ENCODE measurements at regions not wholly inside any gene's neighbourhood (a gene's known extent, or its start where the extent isn't known, plus 50 kb on each side); places are given as distances from the start of the nearest gene placed in this dataset.

DNA sequence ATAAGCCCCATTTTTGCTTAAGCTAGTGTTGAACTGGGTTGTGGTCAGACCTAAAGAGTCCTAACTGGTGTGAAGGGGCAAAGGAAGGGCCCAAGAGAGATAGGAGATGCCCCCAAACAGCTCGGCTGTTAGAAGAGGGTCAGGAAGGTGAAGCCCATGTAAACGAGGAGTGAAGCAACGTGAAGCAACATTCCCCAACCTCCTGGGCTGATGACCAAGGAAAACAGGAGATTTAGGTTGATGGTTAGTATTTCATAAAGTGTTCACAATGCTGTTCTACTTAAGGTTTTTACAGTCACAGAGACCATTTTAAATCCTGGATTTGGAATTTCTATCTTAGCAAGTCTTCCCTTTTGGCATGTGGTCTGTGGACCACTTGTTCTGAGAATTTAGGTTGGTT is 144.0 kb upstream of the SERPINE2 start (continued):
- TF ChIP-seq, protein P1, sequence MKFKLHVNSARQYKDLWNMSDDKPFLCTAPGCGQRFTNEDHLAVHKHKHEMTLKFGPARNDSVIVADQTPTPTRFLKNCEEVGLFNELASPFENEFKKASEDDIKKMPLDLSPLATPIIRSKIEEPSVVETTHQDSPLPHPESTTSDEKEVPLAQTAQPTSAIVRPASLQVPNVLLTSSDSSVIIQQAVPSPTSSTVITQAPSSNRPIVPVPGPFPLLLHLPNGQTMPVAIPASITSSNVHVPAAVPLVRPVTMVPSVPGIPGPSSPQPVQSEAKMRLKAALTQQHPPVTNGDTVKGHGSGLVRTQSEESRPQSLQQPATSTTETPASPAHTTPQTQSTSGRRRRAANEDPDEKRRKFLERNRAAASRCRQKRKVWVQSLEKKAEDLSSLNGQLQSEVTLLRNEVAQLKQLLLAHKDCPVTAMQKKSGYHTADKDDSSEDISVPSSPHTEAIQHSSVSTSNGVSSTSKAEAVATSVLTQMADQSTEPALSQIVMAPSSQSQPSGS (IDR thresholded peaks at IDR 0.05; ENCODE audit: low read length): no peak
- TF ChIP-seq MAFK (IDR thresholded peaks at IDR 0.05; ENCODE audit: low read depth, low read length) (no peak), SAP30 (IDR thresholded peaks at IDR 0.05; ENCODE audit: insufficient read depth, insufficient replicate concordance, low read length) (no peak), SP4 (IDR thresholded peaks at IDR 0.05; ENCODE audit: low read length) (no peak), RFX5 (IDR thresholded peaks at IDR 0.05; ENCODE audit: borderline replicate concordance, low read depth, low read length) (no peak), ZNF274 (IDR thresholded peaks at IDR 0.05; ENCODE audit: borderline replicate concordance, extremely low read depth, low read length) (no peak), EGR1 (IDR thresholded peaks at IDR 0.05; ENCODE audit: borderline replicate concordance, low read depth, low read length) (no peak)
